ENCODE measurements at regions not wholly inside any gene's neighbourhood (a gene's known extent, or its start where the extent isn't known, plus 50 kb on each side); places are given as distances from the start of the nearest gene placed in this dataset.

- no peak for DNase-seq
Observed at GRCh38 chr5:171659896-171660295, 125.7 kb upstream of the SMIM23 start.

GRCh38 chr5:171660434-171660833 is 125.2 kb upstream of the SMIM23 start:
- DNase-seq = no peak

GRCh38 chr5:171661143-171661542 is 124.5 kb upstream of the SMIM23 start:
- DNase-seq = no peak

- no peak for DNase-seq
Observed at GRCh38 chr5:171663311-171664085, 122.1 kb upstream of the SMIM23 start.

- DNase-seq = no peak
Observed at GRCh38 chr5:171664489-171664888, 121.1 kb upstream of the SMIM23 start.

GRCh38 chr5:171666815-171667214 is 118.8 kb upstream of the SMIM23 start:
- no peak for DNase-seq

GRCh38 chr5:171667341-171668096 is 118.1 kb upstream of the SMIM23 start:
- DNase-seq = no peak

GRCh38 chr5:171668097-171668412 is 117.6 kb upstream of the SMIM23 start:
- DNase-seq = no peak

- no peak for DNase-seq
Observed at GRCh38 chr5:171669571-171669970, 116.0 kb upstream of the SMIM23 start.

GRCh38 chr5:171672556-171672955 is 113.1 kb upstream of the SMIM23 start:
- no peak for DNase-seq

- no peak for DNase-seq
Observed at GRCh38 chr5:171673328-171673727, 112.3 kb upstream of the SMIM23 start.

- no peak for DNase-seq
Observed at GRCh38 chr5:171673840-171674239, 111.8 kb upstream of the SMIM23 start.

GRCh38 chr5:171675511-171675910 is 110.1 kb upstream of the SMIM23 start:
- DNase-seq = no peak

- no peak for DNase-seq
Observed at GRCh38 chr5:171676286-171676944, 109.2 kb upstream of the SMIM23 start.

- DNase-seq = no peak
Observed at GRCh38 chr5:171678646-171679045, 107.0 kb upstream of the SMIM23 start.

GRCh38 chr5:171680485-171680884 is 105.1 kb upstream of the SMIM23 start:
- DNase-seq = no peak

- no peak for DNase-seq
Observed at GRCh38 chr5:171681061-171681460, 104.6 kb upstream of the SMIM23 start.

GRCh38 chr5:171681677-171682076 is 103.9 kb upstream of the SMIM23 start:
- DNase-seq = no peak

GRCh38 chr5:171682801-171683200 is 102.8 kb upstream of the SMIM23 start:
- no peak for DNase-seq

GRCh38 chr5:171684169-171684568 is 101.4 kb upstream of the SMIM23 start:
- no peak for DNase-seq

GRCh38 chr5:171688696-171689495 is 96.7 kb upstream of the SMIM23 start:
- DNase-seq = no peak

GRCh38 chr5:171689853-171690417 is 95.7 kb upstream of the SMIM23 start:
- no peak for DNase-seq

GRCh38 chr5:171692107-171692506 is 93.5 kb upstream of the SMIM23 start:
- DNase-seq = no peak
